K562 (cell line): ENCODE measurements at regions not wholly inside any gene's neighbourhood (a gene's known extent, or its start where the extent isn't known, plus 50 kb on each side); places are given as distances from the start of the nearest gene placed in this dataset.

Source experiments
- ATAC-seq: fragments of 200-7000 bp; cut with Tn5 transposase; 3 replicates; pipeline ENCODE4 v1.9.1; 2020; ENCODE audit warnings: moderate library complexity
- BruUV-seq: library from RNA; stranded (reverse); fragments of 400-500 nt; replicated peaks from 2 replicates; lab custom pipeline; 2021; lab: Mats Ljungman, UMichigan
- CTCF ChIA-PET: fragments of 300-600 bp; formaldehyde crosslinking; extraction: SDS; loops from one replicate; lab custom pipeline; 2021; ENCODE audit warnings: low intra/inter-chr PET ratio; lab: Yijun Ruan, JAX
- POLR2A ChIA-PET: fragments of 300-600, 350-650 bp; sonication (Branson Sonifier 250); formaldehyde crosslinking; extraction: SDS; loops from one replicate; lab custom pipeline; 2021; ENCODE audit warnings: antibody characterized with exemption, inconsistent platforms; lab: Yijun Ruan, JAX
- DNase-seq, 4 experiments: peaks; one replicate each; pipeline versions ENCODE4 v3.0.0 to v3.0.0-alpha.2; 2011 to 2018; ENCODE audit warnings: low spot score in 3 of 4, mixed read lengths in 3 of 4; ENCODE audit errors: extremely low read depth in 1 of 4
- FAIRE-seq: peaks from 2 replicates; lab custom pipeline; 2011; peaks lifted over from hg19 to GRCh38; lab: Jason Lieb, UNC
- H2AFZ ChIP-seq: 2 replicates; pipeline ENCODE4 v1.6.0; 2011; ENCODE audit warnings: low read depth, low read length, control low read depth, inconsistent platforms
- H3K27ac ChIP-seq: fragments of 200-600 bp; 3 replicates; pipeline ENCODE4 v1.8.0; 2011; ENCODE audit warnings: low read depth, mild to moderate bottlenecking, control low read depth, inconsistent platforms, low read length, moderate library complexity, mixed read lengths; ENCODE audit errors: extremely low read depth
- H3K27me3 ChIP-seq, 2 experiments: fragments of 300-600 bp in 1 of 2; 2 replicates in 1 of 2; 3 replicates in 1 of 2; pipeline versions ENCODE4 v1.6.0 to v1.8.0; 2011; ENCODE audit warnings: inconsistent platforms in 2 of 2, low read length in 2 of 2, mild to moderate bottlenecking in 1 of 2, mixed read lengths in 1 of 2, moderate library complexity in 1 of 2; ENCODE audit not compliant: control insufficient read depth in 2 of 2, insufficient read depth in 2 of 2
- H3K36me3 ChIP-seq: fragments of 300-600 bp; 3 replicates; pipeline ENCODE4 v1.8.0; 2011; ENCODE audit warnings: mild to moderate bottlenecking, low read length, inconsistent platforms; ENCODE audit not compliant: control insufficient read depth, insufficient read depth
- H3K4me1 ChIP-seq, 2 experiments: fragments of 200-600 bp in 1 of 2; replicated peaks in 1 of 2; 2 replicates in 1 of 2; 3 replicates in 1 of 2; pipeline versions ENCODE4 v1.5.1 to v1.8.0; 2011; ENCODE audit warnings: inconsistent platforms in 2 of 2, low read length in 2 of 2, mild to moderate bottlenecking in 1 of 2, mixed read lengths in 1 of 2, moderate library complexity in 1 of 2; ENCODE audit not compliant: control insufficient read depth in 2 of 2, insufficient read depth in 2 of 2
- H3K4me2 ChIP-seq: 2 replicates; pipeline ENCODE4 v1.6.1; 2011; ENCODE audit warnings: low read length, control low read depth, inconsistent platforms, mixed read lengths; ENCODE audit not compliant: insufficient read depth
- H3K4me3 ChIP-seq: fragments of 200-600 bp; sonication (generic), shearing (Covaris generic); 2 replicates; pipeline ENCODE4 v1.5.1; 2016; ENCODE audit warnings: control low read depth, inconsistent platforms
- H3K79me2 ChIP-seq: fragments of 200-600 bp; 3 replicates; pipeline ENCODE4 v1.8.0; 2011; ENCODE audit warnings: low read length, inconsistent platforms; ENCODE audit not compliant: control insufficient read depth, insufficient read depth
- H3K9ac ChIP-seq, 2 experiments: 2 replicates each; pipeline versions ENCODE4 v1.6.0 to v1.6.1; 2011; ENCODE audit warnings: low read depth in 2 of 2, low read length in 2 of 2, control low read depth in 1 of 2, inconsistent platforms in 1 of 2, mild to moderate bottlenecking in 1 of 2, mixed read lengths in 1 of 2; ENCODE audit not compliant: insufficient read depth in 1 of 2
- H3K9me1 ChIP-seq: one replicate; pipeline ENCODE4 v1.6.0; 2011; ENCODE audit warnings: inconsistent platforms, mild to moderate bottlenecking, low read length, moderate library complexity; ENCODE audit not compliant: control insufficient read depth, insufficient read depth
- H3K9me3 ChIP-seq: replicated peaks from 2 replicates; pipeline ENCODE4 v1.5.1; 2011; ENCODE audit warnings: low read depth, low read length, inconsistent platforms; ENCODE audit not compliant: control insufficient read depth, insufficient read depth
- H4K20me1 ChIP-seq: replicated peaks from 2 replicates; pipeline ENCODE4 v1.6.1; 2011; ENCODE audit warnings: low read length, inconsistent platforms, mixed read lengths; ENCODE audit not compliant: control insufficient read depth, insufficient read depth
- CBX1 ChIP-seq: sonication (generic); IDR thresholded peaks from 2 replicates; pipeline ENCODE4 v1.6.1; 2016; ENCODE audit warnings: antibody characterized with exemption, low read depth, mild to moderate bottlenecking
- CHCHD3 ChIP-seq: fragments of 250-450 bp; sonication (Bioruptor Pico); IDR thresholded peaks from 2 replicates; pipeline ENCODE4 v2.1.2; 2022; ENCODE audit warnings: mild to moderate bottlenecking
- FUS ChIP-seq: fragments of 200-400 bp; formaldehyde crosslinking; optimal IDR thresholded peaks from 2 replicates; pipeline ENCODE3; 2017; ENCODE audit warnings: low read depth, low read length
- HDAC2 ChIP-seq: fragments of 450-650 bp; IDR thresholded peaks from 2 replicates; pipeline ENCODE4 v1.6.1; 2016; ENCODE audit warnings: mild to moderate bottlenecking
- KDM1A ChIP-seq, 2 experiments: fragments of 450-650 bp; IDR thresholded peaks; 2 replicates each; pipeline ENCODE4 v1.6.1; 2016; ENCODE audit warnings: mild to moderate bottlenecking in 2 of 2
- LARP7 ChIP-seq: fragments of 450-650 bp; IDR thresholded peaks from 2 replicates; pipeline ENCODE4 v1.6.1; 2016
- PYGO2 ChIP-seq: fragments of 450-650 bp; IDR thresholded peaks from 2 replicates; pipeline ENCODE4 v1.6.1; 2016; ENCODE audit warnings: mild to moderate bottlenecking, missing genetic modification characterization, moderate library complexity, missing compliant biosample characterization
- SMARCA4 ChIP-seq: fragments of 450-650 bp; IDR thresholded peaks from 2 replicates; pipeline ENCODE4 v1.6.1; 2016
- SNIP1 ChIP-seq: fragments of 450-650 bp; IDR thresholded peaks from 2 replicates; pipeline ENCODE4 v1.7.1; 2017; ENCODE audit warnings: low read depth, mild to moderate bottlenecking
- ZNF224 ChIP-seq: sonication (generic); formaldehyde crosslinking; IDR thresholded peaks from 2 replicates; pipeline ENCODE4 v1.8.0; 2022; ENCODE audit warnings: mild to moderate bottlenecking, missing genetic modification reagents
- ZNF695 ChIP-seq: fragments of 450-650 bp; formaldehyde crosslinking; IDR thresholded peaks from 2 replicates; pipeline ENCODE4 v1.4.0; 2020; ENCODE audit warnings: mild to moderate bottlenecking, moderate library complexity
- ZNF79 ChIP-seq: fragments of 250-450 bp; sonication (Bioruptor Pico); IDR thresholded peaks from 2 replicates; pipeline ENCODE4 v1.4.0; 2020; ENCODE audit warnings: low read depth, mild to moderate bottlenecking, moderate library complexity
- WGBS: fragments of 100-300 bp; shearing (Covaris generic); methylation state at CpG from one replicate; pipeline ENCODE4 v1.1.6; 2016; ENCODE audit warnings: low coverage, mixed read lengths; ENCODE audit not compliant: insufficient coverage; ENCODE audit errors: missing lambda C conversion rate; 5-methylcytosine and 5-hydroxymethylcytosine counted together
- in situ Hi-C: fragments of 300-500 bp; cut with MboI; formaldehyde crosslinking; loops from 4 replicates; pipeline ENCODE4 v1.15.0; 2018; ENCODE audit warnings: inconsistent platforms, mixed read lengths
- intact Hi-C: fragments of 100-400 bp; cut with micrococcal nuclease; formaldehyde crosslinking; loops from 2 replicates; pipeline ENCODE4 v1.14.2; 2022
- TF ChIP-seq, protein P1 (sequence below): fragments of 200-600 bp; sonication (generic); IDR thresholded peaks from one replicate; pipeline ENCODE4 v1.6.1; 2012; ENCODE audit warnings: mild to moderate bottlenecking, low read depth, low read length, inconsistent platforms

DNA sequence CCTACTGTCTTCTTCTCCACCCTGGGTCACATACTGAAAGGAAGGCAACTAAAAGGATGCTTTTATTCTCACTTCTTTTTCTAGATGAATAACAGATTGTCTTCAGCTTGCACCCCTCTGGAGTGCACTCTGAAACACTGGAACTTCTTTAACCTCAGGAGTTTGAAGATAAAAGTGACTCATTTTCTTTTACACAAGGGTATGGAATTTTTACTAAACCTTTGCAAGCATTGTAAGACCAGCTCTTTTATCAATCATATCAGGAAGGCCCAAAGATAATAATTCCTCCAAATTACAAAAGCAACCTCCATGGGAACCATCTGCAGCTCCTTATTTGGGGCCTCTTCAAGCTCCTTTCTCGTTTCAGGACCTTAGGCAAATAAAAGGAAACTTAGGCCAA, 193.5 kb upstream of the KIF2B start:
- Histone ChIP-seq H3K4me3 (no peak overlapping the region), H3K9me1 (no peaks in the 10 kb centered on the region), H3K27me3 (no peaks in the 10 kb centered on the region), H3K79me2 (no peaks in the 10 kb centered on the region), H3K27ac (no peak overlapping the region), H3K36me3 (no peaks in the 10 kb centered on the region), H4K20me1 (no peaks in the 10 kb centered on the region), H3K4me1 (no peaks in the 10 kb centered on the region; a peak in 3 of 5 replicates), H3K4me2 (no peak overlapping the region), H3K9me3 (no peaks in the 10 kb centered on the region), H2AFZ (0 out of 2 replicates have a peak overlapping the region, but pooled peaks have one; percentile 6), H3K9ac (no peak overlapping the region)
- no peak for TF ChIP-seq SMARCA4
- TF ChIP-seq KDM1A (IDR thresholded peaks at IDR 0.05) = no peak
- TF ChIP-seq CHCHD3 = no peak
- TF ChIP-seq, protein P1, sequence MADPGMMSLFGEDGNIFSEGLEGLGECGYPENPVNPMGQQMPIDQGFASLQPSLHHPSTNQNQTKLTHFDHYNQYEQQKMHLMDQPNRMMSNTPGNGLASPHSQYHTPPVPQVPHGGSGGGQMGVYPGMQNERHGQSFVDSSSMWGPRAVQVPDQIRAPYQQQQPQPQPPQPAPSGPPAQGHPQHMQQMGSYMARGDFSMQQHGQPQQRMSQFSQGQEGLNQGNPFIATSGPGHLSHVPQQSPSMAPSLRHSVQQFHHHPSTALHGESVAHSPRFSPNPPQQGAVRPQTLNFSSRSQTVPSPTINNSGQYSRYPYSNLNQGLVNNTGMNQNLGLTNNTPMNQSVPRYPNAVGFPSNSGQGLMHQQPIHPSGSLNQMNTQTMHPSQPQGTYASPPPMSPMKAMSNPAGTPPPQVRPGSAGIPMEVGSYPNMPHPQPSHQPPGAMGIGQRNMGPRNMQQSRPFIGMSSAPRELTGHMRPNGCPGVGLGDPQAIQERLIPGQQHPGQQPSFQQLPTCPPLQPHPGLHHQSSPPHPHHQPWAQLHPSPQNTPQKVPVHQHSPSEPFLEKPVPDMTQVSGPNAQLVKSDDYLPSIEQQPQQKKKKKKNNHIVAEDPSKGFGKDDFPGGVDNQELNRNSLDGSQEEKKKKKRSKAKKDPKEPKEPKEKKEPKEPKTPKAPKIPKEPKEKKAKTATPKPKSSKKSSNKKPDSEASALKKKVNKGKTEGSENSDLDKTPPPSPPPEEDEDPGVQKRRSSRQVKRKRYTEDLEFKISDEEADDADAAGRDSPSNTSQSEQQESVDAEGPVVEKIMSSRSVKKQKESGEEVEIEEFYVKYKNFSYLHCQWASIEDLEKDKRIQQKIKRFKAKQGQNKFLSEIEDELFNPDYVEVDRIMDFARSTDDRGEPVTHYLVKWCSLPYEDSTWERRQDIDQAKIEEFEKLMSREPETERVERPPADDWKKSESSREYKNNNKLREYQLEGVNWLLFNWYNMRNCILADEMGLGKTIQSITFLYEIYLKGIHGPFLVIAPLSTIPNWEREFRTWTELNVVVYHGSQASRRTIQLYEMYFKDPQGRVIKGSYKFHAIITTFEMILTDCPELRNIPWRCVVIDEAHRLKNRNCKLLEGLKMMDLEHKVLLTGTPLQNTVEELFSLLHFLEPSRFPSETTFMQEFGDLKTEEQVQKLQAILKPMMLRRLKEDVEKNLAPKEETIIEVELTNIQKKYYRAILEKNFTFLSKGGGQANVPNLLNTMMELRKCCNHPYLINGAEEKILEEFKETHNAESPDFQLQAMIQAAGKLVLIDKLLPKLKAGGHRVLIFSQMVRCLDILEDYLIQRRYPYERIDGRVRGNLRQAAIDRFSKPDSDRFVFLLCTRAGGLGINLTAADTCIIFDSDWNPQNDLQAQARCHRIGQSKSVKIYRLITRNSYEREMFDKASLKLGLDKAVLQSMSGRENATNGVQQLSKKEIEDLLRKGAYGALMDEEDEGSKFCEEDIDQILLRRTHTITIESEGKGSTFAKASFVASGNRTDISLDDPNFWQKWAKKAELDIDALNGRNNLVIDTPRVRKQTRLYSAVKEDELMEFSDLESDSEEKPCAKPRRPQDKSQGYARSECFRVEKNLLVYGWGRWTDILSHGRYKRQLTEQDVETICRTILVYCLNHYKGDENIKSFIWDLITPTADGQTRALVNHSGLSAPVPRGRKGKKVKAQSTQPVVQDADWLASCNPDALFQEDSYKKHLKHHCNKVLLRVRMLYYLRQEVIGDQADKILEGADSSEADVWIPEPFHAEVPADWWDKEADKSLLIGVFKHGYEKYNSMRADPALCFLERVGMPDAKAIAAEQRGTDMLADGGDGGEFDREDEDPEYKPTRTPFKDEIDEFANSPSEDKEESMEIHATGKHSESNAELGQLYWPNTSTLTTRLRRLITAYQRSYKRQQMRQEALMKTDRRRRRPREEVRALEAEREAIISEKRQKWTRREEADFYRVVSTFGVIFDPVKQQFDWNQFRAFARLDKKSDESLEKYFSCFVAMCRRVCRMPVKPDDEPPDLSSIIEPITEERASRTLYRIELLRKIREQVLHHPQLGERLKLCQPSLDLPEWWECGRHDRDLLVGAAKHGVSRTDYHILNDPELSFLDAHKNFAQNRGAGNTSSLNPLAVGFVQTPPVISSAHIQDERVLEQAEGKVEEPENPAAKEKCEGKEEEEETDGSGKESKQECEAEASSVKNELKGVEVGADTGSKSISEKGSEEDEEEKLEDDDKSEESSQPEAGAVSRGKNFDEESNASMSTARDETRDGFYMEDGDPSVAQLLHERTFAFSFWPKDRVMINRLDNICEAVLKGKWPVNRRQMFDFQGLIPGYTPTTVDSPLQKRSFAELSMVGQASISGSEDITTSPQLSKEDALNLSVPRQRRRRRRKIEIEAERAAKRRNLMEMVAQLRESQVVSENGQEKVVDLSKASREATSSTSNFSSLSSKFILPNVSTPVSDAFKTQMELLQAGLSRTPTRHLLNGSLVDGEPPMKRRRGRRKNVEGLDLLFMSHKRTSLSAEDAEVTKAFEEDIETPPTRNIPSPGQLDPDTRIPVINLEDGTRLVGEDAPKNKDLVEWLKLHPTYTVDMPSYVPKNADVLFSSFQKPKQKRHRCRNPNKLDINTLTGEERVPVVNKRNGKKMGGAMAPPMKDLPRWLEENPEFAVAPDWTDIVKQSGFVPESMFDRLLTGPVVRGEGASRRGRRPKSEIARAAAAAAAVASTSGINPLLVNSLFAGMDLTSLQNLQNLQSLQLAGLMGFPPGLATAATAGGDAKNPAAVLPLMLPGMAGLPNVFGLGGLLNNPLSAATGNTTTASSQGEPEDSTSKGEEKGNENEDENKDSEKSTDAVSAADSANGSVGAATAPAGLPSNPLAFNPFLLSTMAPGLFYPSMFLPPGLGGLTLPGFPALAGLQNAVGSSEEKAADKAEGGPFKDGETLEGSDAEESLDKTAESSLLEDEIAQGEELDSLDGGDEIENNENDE = no peak
- TF ChIP-seq HDAC2 = no peak
- no peak for TF ChIP-seq FUS
- TF ChIP-seq ZNF79 (CRISPR knock-in tag) = no peak
- TF ChIP-seq ZNF695 (CRISPR knock-in tag) = no peak
- no peak for TF ChIP-seq LARP7
- no peak for TF ChIP-seq SNIP1
- no peak for TF ChIP-seq PYGO2 (tag)
- no peak for TF ChIP-seq CBX1
- no peak for TF ChIP-seq ZNF224 (CRISPR knock-in tag)
- ChIA-PET POLR2A (interaction anchor here (1.2 kb wide), 1 partner anchor 10 kb away, joined by 4 read pairs; no protein-coding TSS in a partner anchor), CTCF (no interaction called here)
- in situ Hi-C loops (no loop called here), intact Hi-C loops (no loop called here)
- FAIRE-seq (no peak), DNase-seq (no peak), ATAC-seq (no peak)
- 13% methylated on average over 1 of the region's 1 CpG for WGBS
- BruUV-seq = no TSS peak
